NCI-H187 (cell line): ENCODE measurements at regions not wholly inside any gene's neighbourhood (a gene's known extent, or its start where the extent isn't known, plus 50 kb on each side); places are given as distances from the start of the nearest gene placed in this dataset.
"Not testable (repeated sequence)": the region's sequence is repeated elsewhere in the genome, so short reads cannot be mapped to it uniquely, and the experiment has no call there.

Experiments used
- DNase-seq, 2 experiments: peaks; one replicate each; lab custom pipeline; 2025; lab: John Stamatoyannopoulos, UW

DNA sequence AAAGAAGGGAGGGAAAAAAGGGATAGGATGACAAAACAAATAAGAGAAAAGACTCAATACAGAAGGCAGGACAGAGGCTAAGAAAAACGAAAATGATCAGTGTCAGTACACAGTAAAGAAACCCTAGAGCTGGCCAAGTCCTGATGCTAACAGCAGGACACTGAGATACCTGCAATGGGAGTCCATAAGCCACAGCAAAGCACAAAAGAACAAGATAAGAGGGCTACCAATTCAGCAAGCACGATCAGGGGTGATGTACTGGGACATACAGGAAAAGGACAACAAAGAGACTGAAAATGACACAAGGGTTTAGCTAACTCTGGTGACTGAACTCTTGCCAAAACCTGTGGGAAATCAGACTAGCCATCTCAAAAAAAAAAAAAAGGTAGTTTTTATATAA lies 1072.6 kb upstream of the COX7C start:
- DNase-seq, result no peak

- DNase-seq, result no peak
These were observed 1068.5 kb upstream of the COX7C start for GRCh38 chr5:85549229-85549628.

- DNase-seq, result no peak
These were observed 1067.7 kb upstream of the COX7C start for GRCh38 chr5:85549836-85550599.

GRCh38 chr5:85556464-85556863 lies 1061.3 kb upstream of the COX7C start:
- DNase-seq, result no peak

DNA sequence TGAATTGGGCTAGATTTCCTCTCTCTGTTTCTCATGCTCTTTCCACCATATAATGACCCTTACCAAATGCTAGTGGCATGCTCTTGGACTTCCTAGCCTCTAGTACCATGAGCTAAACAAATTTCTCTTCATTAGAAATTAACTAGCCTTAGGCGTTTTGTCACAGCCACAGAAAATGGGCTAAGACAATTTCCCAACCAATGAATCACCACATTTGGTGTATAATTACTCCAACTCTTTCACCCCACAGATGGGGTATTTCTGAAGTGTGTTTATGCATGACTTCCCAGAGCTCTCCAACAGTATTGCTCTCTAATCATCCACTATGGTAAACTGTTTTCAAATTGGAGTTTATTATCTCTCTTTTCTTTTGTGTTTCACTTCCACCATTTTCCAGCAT lies 1041.1 kb upstream of the COX7C start:
- DNase-seq, result no peak

GRCh38 chr5:85587806-85588205 lies 1029.9 kb upstream of the COX7C start:
- DNase-seq, result peak; percentile 22 to 59

GRCh38 chr5:85588268-85588667 lies 1029.5 kb upstream of the COX7C start:
- not testable (repeated sequence) for DNase-seq

GRCh38 chr5:85590764-85591163 lies 1027.0 kb upstream of the COX7C start:
- DNase-seq, result no peak

DNA sequence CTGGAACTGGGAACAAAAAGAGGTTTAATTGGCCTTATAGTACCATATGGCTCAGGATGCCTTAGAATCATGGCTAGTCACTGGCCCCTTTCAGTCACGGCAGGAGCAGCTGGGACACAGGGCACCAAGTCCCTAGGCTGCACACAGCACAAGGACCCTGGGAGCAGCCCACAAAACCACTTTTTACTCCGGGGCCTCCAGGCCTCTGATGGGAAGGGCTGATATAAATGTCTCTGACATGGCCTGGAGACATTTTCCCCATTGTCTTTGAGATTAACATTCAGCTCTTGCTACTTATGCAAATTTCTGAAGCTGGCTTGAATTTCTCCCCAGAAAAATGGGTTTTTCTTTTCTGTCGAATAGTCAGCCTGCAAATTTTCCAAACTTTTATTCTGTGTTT lies 1026.4 kb upstream of the COX7C start:
- no peak for DNase-seq

DNA sequence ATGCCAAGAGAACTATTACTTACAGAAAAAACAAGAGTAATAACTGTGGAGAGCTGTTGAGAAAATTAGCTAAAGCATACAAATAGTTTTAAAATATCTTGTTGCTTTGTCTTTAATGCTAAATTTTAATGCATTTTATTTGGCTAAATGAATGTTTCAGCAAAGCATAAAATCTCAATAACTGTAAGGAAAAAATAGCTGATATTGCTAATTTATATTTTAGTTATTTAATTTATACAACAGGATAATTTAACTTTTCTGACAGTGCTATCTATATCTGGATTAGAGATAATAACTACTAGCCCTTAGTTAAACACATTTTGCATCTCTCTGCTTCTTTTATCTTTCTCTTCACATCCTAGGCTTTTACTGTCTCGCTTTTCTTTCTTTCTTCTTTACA lies 1014.9 kb upstream of the COX7C start:
- no peak for DNase-seq

DNA sequence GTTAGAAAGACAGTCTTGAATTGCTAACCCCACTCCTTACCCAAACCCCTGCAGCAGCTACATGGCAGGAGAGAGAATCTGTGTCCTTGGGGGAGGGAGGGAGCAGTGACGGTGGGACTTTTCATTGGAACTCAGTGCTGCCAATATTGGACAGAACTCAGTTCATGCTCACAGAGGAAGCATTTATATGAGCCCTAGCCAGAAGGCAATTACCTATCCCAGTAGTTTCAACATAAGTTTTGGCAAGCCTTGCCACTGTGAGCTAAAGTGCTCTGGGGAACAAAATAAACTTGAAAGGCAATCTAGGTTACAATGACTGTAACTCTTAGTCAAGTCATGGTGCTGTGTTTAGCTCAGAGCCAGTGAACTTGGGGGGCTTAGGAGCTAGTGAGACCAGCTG lies 1013.4 kb upstream of the COX7C start:
- no peak for DNase-seq

DNA sequence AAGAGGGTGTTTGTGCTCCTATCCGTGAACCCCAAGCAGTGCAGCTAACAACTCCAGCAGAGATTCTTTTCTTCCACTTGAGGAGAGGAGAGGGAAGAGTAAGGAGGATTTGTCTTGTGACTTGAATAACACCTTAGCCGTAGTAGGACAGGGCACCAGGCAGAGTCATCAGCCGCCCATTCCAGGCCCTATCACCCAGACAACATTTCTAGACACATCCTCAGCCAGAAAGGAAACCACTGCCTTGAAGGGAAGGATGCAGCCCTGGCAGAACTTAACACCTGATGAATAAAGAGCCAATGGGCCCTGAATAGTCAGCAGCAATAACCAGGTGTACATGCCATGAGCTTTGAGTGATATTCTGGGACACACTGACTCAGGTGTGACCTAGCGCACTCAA lies 1013.0 kb upstream of the COX7C start:
- no peak for DNase-seq

- no peak for DNase-seq
These were observed 1012.4 kb upstream of the COX7C start for GRCh38 chr5:85605381-85605780.

- no peak for DNase-seq
These were observed 1003.3 kb upstream of the COX7C start for GRCh38 chr5:85614489-85614888.

DNA sequence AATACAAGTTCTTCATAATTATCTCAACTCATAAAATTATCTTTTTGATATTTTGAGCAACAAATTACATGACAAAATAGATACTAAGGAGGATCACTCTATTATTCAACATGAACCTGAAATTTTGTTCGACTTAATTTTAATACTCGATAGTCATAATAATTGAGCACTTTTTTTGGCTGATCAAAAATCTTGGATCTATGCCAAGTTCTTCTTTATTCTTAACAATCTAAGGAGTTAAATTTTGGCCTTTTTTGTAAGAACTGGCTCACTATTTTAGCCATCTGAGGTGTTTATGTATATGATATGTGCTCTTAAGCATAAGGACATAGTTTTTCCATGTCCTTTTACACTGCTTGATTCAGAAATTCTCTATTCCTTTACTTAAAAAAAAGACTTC lies 996.1 kb upstream of the COX7C start:
- no peak for DNase-seq

GRCh38 chr5:85628153-85628552 lies 989.6 kb upstream of the COX7C start:
- no peak for DNase-seq

DNA sequence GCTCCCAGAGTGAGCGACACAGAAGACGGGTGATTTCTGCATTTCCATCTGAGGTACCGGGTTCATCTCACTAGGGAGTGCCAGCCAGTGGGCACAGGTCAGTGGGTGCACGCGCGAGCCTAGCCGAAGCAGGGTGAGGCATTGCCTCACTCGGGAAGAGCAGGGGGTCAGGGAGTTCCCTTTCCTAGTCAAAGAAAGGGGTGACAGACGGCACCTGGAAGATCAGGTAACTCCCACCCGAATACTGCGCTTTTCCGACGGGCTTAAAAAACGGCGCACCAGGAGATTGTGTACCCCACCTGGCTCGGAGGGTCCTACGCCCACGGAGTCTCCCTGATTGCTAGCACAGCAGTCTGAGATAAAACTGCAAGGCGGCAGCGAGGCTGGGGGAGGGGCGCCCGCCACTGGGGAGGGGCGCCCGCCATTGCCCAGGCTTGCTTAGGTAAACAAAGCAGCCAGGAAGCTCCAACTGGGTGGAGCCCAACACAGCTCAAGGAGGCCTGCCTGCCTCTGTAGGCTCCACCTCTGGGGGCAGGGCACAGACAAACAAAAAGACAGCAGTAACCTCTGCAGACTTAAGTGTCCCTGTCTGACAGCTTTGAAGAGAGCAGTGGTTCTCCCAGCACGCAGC lies 979.1 kb upstream of the COX7C start:
- DNase-seq, result peak in 1 of 2 experiments; percentile 7

GRCh38 chr5:85646036-85646435 lies 971.7 kb upstream of the COX7C start:
- no peak for DNase-seq

DNA sequence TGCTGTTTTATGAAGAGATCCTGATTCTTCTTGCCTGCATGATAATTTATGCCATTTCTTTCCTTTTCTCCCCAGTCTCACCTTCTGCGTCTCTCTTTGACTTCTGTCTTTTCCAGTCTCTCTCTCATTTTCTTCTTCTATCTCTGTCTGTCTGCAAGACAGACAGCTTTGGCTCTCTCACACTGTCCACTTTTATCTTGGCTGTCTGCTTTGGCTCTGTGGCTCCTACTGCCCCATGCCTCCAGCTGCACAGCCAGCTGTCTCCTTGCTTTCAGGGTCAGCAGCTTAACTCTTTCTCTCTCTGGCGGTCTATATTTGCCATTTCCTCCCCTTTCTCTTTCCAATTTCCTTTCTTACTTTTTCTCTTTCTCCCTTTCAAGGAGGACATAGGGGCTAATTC lies 971.1 kb upstream of the COX7C start:
- DNase-seq, result no peak

DNA sequence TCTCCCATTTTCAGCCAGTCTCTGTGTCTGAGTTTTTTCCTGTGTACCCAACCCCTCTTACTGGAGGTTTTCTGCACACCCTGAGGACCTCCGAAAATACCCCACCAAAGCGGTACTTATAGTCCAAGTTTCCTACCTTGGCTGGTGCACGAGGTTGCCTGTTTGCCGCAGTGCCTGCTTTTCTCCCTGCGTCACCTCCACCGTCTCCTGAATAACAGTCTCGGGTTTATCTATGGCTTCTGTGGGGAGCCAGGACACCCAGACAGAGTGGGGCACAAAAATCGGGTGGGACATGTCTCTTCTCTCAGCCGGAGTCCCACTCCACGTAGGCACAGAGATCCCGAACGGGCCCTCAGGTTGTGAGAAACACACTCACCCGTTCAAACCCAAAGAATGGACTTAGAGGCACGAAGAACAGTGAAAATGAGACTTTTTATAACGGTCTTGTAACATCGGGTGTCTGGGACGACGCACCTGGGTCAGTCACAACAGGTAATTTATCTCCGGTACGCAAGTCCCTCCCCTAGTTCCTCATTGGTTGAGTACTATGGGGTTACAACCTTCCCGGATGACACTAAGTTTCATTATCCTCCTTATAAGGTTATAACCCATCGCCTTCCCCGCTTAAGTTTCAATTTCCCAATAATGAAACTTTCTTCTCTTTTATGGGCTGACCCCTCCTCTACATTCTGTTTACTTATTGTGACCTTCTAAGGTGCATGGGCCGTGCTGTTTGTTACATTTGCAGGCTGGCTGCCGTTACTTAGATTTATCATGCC lies 970.2 kb upstream of the COX7C start:
- DNase-seq, result no peak

DNA sequence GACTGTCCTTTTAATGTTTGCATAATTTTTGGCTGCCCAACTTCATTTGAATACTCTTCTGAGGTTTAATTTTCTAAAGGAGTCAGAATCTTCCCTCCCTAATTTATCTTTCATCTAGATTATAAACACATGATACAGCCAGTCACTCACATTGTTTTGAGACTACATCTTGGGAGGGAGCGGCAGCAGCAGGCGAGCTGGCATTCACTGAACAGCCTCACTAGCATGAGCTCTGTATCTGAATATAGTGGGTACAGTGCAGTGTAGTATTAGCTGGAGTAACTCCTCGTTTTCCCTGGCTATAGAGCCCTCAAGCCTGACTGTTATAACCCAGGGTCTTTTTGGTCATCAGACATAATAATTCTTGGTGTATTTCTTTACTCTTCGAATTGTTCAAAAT lies 969.2 kb upstream of the COX7C start:
- DNase-seq, result no peak

DNA sequence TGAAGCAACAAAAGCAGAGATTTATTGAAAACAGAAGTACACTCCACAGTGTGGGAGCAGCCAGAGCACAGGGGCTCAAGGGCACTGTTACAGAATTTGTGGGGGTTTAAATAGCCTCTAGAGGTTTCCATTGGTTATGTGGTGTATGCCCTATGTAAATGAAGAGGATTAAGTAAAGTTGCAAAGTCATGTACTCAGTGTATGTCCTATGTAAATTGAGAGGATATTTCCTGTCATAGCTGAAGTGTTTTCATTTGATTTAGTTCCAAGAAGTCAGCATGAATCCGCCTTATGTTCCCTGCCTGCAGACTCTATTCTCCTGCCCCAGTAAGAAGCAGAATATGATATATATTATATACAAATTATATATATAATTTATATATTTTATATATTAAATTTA lies 966.0 kb upstream of the COX7C start:
- no peak for DNase-seq

DNA sequence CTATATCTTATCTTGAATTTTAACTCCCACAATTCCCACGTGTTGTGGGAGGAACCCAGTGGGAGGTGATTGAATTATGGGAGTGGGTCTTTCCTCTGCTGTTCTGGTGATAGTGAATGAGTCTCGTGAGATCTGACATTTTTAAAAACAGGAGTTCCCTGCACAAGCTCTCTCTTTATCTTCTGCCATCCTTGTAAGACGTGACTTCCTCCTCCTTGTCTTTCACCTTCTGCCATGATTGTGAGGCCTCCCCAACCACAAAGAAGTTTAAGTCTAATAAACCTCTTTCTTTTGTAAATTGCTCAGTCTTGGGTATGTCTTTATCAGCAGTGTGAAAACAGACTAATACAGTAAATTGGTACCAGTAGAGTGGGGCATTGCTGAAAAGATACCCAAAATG lies 963.6 kb upstream of the COX7C start:
- not testable (repeated sequence) for DNase-seq
